ENCODE measurements at regions not wholly inside any gene's neighbourhood (a gene's known extent, or its start where the extent isn't known, plus 50 kb on each side); places are given as distances from the start of the nearest gene placed in this dataset.

GRCh38 chr14:58746261-58746660 is 108.5 kb downstream of the DACT1 start:
- Histone ChIP-seq H2AK5ac (ENCODE audit: low read depth, low read length) (no peak overlapping the region), H4K20me1 (replicated peaks in 1 of 2; ENCODE audit: control insufficient read depth in 1 of 2, insufficient read depth in 2 of 2, low read length in 2 of 2) (no peaks in the 10 kb centered on the region), H3K27me3 (replicated peaks in 1 of 4; ENCODE audit: control insufficient read depth in 3 of 4, extremely low read depth in 1 of 4, insufficient read depth in 3 of 4, low read length in 3 of 4) (no peaks in the 10 kb centered on the region), H3K14ac (ENCODE audit: insufficient read length) (no peak overlapping the region), H4K5ac (ENCODE audit: insufficient read length, low read depth, low read length) (no peak overlapping the region), H3K9ac (replicated peaks in 1 of 4; ENCODE audit: extremely low read depth in 1 of 4, low read depth in 3 of 4, low read length in 3 of 4) (no peak overlapping the region), H3K4me2 (ENCODE audit: insufficient read depth in 1 of 2, low read depth in 2 of 2, low read length in 2 of 2) (no peak overlapping the region), H2BK20ac (ENCODE audit: low read length) (no peak overlapping the region), H2BK5ac (ENCODE audit: low read depth, low read length) (no peak overlapping the region), H4K91ac (replicated peaks; ENCODE audit: insufficient read length, low read length) (no peak overlapping the region), H3K27ac (ENCODE audit: low read depth, low read length) (no peak overlapping the region), H3K9me3 (ENCODE audit: insufficient read depth in 2 of 2, low read depth in 1 of 2, low read length in 1 of 2) (no peaks in the 10 kb centered on the region), H3K79me2 (ENCODE audit: control insufficient read depth in 1 of 2, insufficient read depth in 2 of 2, low read length in 2 of 2) (no peaks in the 10 kb centered on the region), H2AFZ (ENCODE audit: low read length) (no peak overlapping the region), H3K4me3 (ENCODE audit: extremely low read depth in 1 of 4, insufficient read depth in 2 of 4, low read depth in 3 of 4, low read length in 4 of 4) (no peak overlapping the region), H2BK120ac (replicated peaks; ENCODE audit: low read depth, low read length) (no peak overlapping the region), H3K56ac (replicated peaks; ENCODE audit: insufficient read length, low read depth, low read length) (no peak overlapping the region), H3K4ac (replicated peaks; ENCODE audit: insufficient read length, low read depth, low read length) (no peak overlapping the region), H3K23me2 (ENCODE audit: low read depth, low read length) (no peaks in the 10 kb centered on the region), H3K4me1 (replicated peaks in 1 of 4; ENCODE audit: control insufficient read depth in 3 of 4, insufficient read depth in 4 of 4, low read length in 3 of 4) (no peaks in the 10 kb centered on the region), H2BK12ac (ENCODE audit: low read depth, low read length) (no peak overlapping the region), H3K36me3 (ENCODE audit: control insufficient read depth in 2 of 4, insufficient read depth in 4 of 4, low read length in 3 of 4) (no peaks in the 10 kb centered on the region), H3K18ac (ENCODE audit: extremely low read depth, low read length) (no peak overlapping the region), H3K23ac (ENCODE audit: insufficient read length) (no peak overlapping the region), H4K8ac (ENCODE audit: extremely low read depth, insufficient read depth, low read length) (no peak overlapping the region), H3K79me1 (ENCODE audit: low read depth, low read length) (no peaks in the 10 kb centered on the region), H2BK15ac (ENCODE audit: low read length) (no peak overlapping the region)
- CTCF ChIA-PET (ENCODE audit: partially characterized antibody): interaction anchor here (1.5 kb wide), 1 partner anchor 81 kb away, joined by 6 read pairs; no protein-coding TSS in a partner anchor
- POLR2A ChIA-PET (ENCODE audit: partially characterized antibody): no interaction called here
- no peak for FAIRE-seq
- 76% methylated on average over 1 of the region's 1 CpG; no CpG with 5 or more reads in 1 of the 2 experiments for WGBS, 2 experiments (ENCODE audit: extremely low coverage in 1 of 2, insufficient coverage in 1 of 2, insufficient read length in 1 of 2, insufficient replicate concordance in 2 of 2, low coverage in 1 of 2, low lambda C conversion rate in 2 of 2, missing lambda C conversion rate in 1 of 2)
- TF ChIP-seq TAF7 (optimal IDR thresholded peaks at IDR 0.05; ENCODE audit: borderline replicate concordance, low read depth, low read length) (no peak), TAF1 (IDR thresholded peaks at IDR 0.05; ENCODE audit: low read depth, low read length) (no peak), EGR1 (IDR thresholded peaks at IDR 0.05; ENCODE audit: borderline replicate concordance, low read depth, low read length) (no peak), ATF2 (IDR thresholded peaks at IDR 0.05; ENCODE audit: low read length) (no peak), HDAC2 (IDR thresholded peaks at IDR 0.05; ENCODE audit: borderline replicate concordance in 1 of 2, low read depth in 2 of 2, low read length in 2 of 2) (no peak)
- DNase-seq (ENCODE audit: low read depth in 1 of 2, low spot score in 2 of 2): no peak
